Spleen (tissue), 11 donors: ENCODE measurements at regions not wholly inside any gene's neighbourhood (a gene's known extent, or its start where the extent isn't known, plus 50 kb on each side); places are given as distances from the start of the nearest gene placed in this dataset.

Experiments
- DNase-seq: peaks from one replicate; pipeline ENCODE4 v3.0.0-alpha.2; 2020
- H3K27ac ChIP-seq, 8 donors: fragments of 200-600 bp; sonication (generic) in 7 of 8; 1 replicate in 4 of 8; 2 replicates in 4 of 8; pipeline versions ENCODE4 v1.5.0 to v1.8.0; 2016 to 2021; ENCODE audit warnings: inconsistent platforms in 4 of 8, mild to moderate bottlenecking in 4 of 8, moderate library complexity in 1 of 8
- H3K27me3 ChIP-seq, 7 donors: fragments of 200-600 bp; sonication (generic) in 6 of 7; replicated peaks in 1 of 7; 1 replicate in 4 of 7; 2 replicates in 3 of 7; pipeline versions ENCODE4 v1.5.0 to v1.8.0; 2016 to 2021; ENCODE audit warnings: inconsistent platforms in 3 of 7, mild to moderate bottlenecking in 1 of 7
- H3K36me3 ChIP-seq, 6 donors: fragments of 200-600 bp; sonication (generic) in 5 of 6; 1 replicate in 4 of 6; 2 replicates in 2 of 6; pipeline versions ENCODE4 v1.5.0 to v1.8.0; 2016 to 2021; ENCODE audit warnings: inconsistent platforms in 2 of 6
- H3K4me1 ChIP-seq, 6 donors: fragments of 200-600 bp; sonication (generic) in 5 of 6; 1 replicate in 3 of 6; 2 replicates in 3 of 6; pipeline versions ENCODE4 v1.5.0 to v1.8.0; 2016 to 2021; ENCODE audit warnings: inconsistent platforms in 3 of 6
- H3K4me3 ChIP-seq, 8 donors: fragments of 200-600 bp; sonication (generic) in 7 of 8; 1 replicate in 4 of 8; 2 replicates in 4 of 8; pipeline versions ENCODE4 v1.5.0 to v1.8.0; 2016 to 2021; ENCODE audit warnings: inconsistent platforms in 4 of 8, mild to moderate bottlenecking in 4 of 8, moderate library complexity in 2 of 8
- H3K9me3 ChIP-seq, 8 donors: fragments of 200-600 bp; sonication (generic) in 7 of 8; 1 replicate in 4 of 8; 2 replicates in 4 of 8; pipeline versions ENCODE4 v1.5.0 to v1.8.0; 2016 to 2021; ENCODE audit warnings: inconsistent platforms in 4 of 8
- CTCF ChIP-seq, 11 experiments: fragments of 200-600 bp in 7 of 11; fragments of 450-650 bp in 4 of 11; sonication (generic) in 4 of 11; IDR thresholded peaks in 8 of 11; conservative IDR thresholded peaks in 3 of 11; 1 replicate in 7 of 11; 2 replicates in 4 of 11; pipeline versions ENCODE4 v1.4.0 to v1.8.0; 2016 to 2021; ENCODE audit warnings: antibody characterized with exemption in 11 of 11, inconsistent platforms in 4 of 11, mild to moderate bottlenecking in 1 of 11
- POLR2A ChIP-seq, 3 donors: fragments of 450-650 bp; IDR thresholded peaks; one replicate each; pipeline ENCODE4 v1.5.1; 2017; ENCODE audit warnings: antibody characterized with exemption in 3 of 3, mild to moderate bottlenecking in 1 of 3
- POLR2AphosphoS5 ChIP-seq, 3 donors: sonication (generic); formaldehyde crosslinking; IDR thresholded peaks; one replicate each; pipeline ENCODE4 v1.5.1; 2017; ENCODE audit warnings: antibody characterized with exemption in 3 of 3
- WGBS, 5 donors: extraction: QIAGEN DNeasy Blood & Tissue Kit in 3 of 5; methylation state at CpG; one replicate each; pipeline versions ENCODE4 v1.1.5 to v1.1.7; 2013 to 2018; 5-methylcytosine and 5-hydroxymethylcytosine counted together
- intact Hi-C: fragments of 100-400 bp; cut with DNase I; formaldehyde crosslinking; loops from one replicate; pipeline ENCODE4 v1.15.0; 2023; ENCODE audit warnings: low total_unique reads
- donor health status: healthy with polysubstance abuse.
- donor health status: DM: no; HTN: no; CAD: no; lungs with moderate emphysema.
- donor health status: DM: no; HTN: no; CAD: no.
- donor health status: Bipolar disorder and iron deficiency.
- donor health status: healthy.
- donor health status: DM: no; HTN: no; CAD: no.
- donor health status: DM: yes; HTN: yes; CAD: no.

DNA sequence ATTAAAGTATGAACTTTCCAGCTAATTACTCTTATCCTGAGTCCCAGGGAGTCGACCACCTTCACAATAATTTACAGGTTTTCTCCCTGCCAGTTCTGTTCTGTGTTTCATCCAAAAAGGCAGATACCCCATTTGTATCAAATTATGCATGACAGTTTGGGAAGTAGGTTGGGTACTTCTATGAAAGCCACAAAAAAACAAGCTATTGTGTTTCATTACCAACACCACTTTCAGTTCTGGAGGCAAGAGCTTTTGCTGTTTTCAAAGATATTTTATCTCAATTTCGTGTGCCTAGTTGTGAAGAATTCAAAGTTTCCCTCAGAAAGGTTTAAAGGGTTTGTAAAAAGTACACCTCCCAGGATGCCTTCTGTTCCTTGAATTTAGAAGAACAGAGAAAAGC, 557.4 kb downstream of the FLRT2 start:
- Histone ChIP-seq H3K27me3 (no peaks in the 10 kb centered on the region), H3K4me3 (no peak overlapping the region), H3K36me3 (no peaks in the 10 kb centered on the region), H3K9me3 (peaks cover 0 to 5% (median 0%) of the 10 kb centered on the region in 8 donors), H3K27ac (no peak overlapping the region), H3K4me1 (no peaks in the 10 kb centered on the region)
- DNase-seq = no peak
- intact Hi-C loops = no loop called here
- 7 to 19% (median 14%) methylated on average over 2 of the region's 2 CpGs for WGBS, 5 donors
- TF ChIP-seq CTCF (IDR thresholded peaks at IDR 0.05 in 8 of 11, conservative IDR thresholded peaks at IDR 0.05 in 3 of 11) (no peak), POLR2AphosphoS5 (IDR thresholded peaks at IDR 0.05) (no peak), POLR2A (IDR thresholded peaks at IDR 0.05) (no peak)

- TF ChIP-seq POLR2AphosphoS5 (IDR thresholded peaks at IDR 0.05) = no peak
- TF ChIP-seq POLR2A (IDR thresholded peaks at IDR 0.05) = no peak
- intact Hi-C loops = no loop called here
- Histone ChIP-seq H3K27me3 (no peaks in the 10 kb centered on the region), H3K27ac (no peak overlapping the region), H3K36me3 (no peaks in the 10 kb centered on the region), H3K4me3 (no peak overlapping the region), H3K4me1 (no peaks in the 10 kb centered on the region), H3K9me3 (peaks cover 0 to 9% (median 0%) of the 10 kb centered on the region in 8 donors)
- DNase-seq = no peak
- WGBS, 5 donors = 53 to 72% (median 63%) methylated on average over 1 of the region's 1 CpG
Measured at GRCh38 chr14:86086962-86087361, 557.0 kb downstream of the FLRT2 start.

DNA sequence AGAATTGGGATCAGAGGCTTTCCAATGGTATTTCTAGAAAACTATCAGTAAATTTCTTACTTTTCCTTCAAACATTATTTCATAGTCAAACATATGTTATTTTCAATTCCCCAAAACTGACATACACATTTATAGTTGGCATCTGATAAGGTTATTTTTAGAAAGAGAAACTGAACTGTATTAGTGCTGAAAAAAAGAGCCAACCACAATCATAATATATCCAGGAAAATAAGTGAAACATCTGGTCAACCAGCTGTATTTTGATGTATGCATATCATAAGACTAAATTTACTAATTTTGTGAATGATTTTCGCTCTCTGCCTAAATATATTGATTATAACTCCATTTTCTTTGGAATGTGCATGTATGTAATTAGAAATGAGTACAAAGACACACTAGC, 554.2 kb downstream of the FLRT2 start:
- H3K27ac ChIP-seq = no peak overlapping the region
- H3K27me3 ChIP-seq = no peaks in the 10 kb centered on the region
- no peak overlapping the region for H3K4me3 ChIP-seq
- no peak for DNase-seq
- TF ChIP-seq CTCF (IDR thresholded peaks at IDR 0.05 in 8 of 11, conservative IDR thresholded peaks at IDR 0.05 in 3 of 11) = no peak
- no peak for TF ChIP-seq POLR2A (IDR thresholded peaks at IDR 0.05)
- no peak for TF ChIP-seq POLR2AphosphoS5 (IDR thresholded peaks at IDR 0.05)
- peaks cover 0 to 13% (median 0%) of the 10 kb centered on the region in 8 donors for H3K9me3 ChIP-seq
- H3K4me1 ChIP-seq = no peaks in the 10 kb centered on the region
- peaks cover 0 to 5% (median 0%) of the 10 kb centered on the region in 6 donors for H3K36me3 ChIP-seq
- WGBS, 5 donors = 36 to 49% (median 40%) methylated on average over 1 of the region's 1 CpG
- intact Hi-C loops = no loop called here

DNA sequence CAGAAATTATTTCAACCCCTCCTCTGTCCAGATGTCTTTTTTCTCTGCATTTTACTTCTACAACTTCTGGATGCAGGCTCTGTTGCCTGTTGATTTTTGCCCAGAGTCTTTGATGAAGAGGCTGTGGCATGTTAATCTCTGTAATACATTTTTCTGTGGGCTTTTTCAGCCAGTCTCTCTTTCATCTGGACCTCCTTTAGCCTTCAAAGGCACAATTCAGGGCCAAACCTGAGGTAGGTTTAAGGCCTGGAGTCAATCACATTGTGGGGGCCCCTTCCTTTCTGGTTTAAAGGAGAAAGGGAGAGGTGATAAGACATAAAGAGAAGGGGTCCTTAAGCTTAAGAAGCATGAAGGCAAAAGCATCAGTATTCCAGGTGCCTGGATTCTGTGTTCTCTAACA, 553.7 kb downstream of the FLRT2 start:
- H3K27me3 ChIP-seq = no peaks in the 10 kb centered on the region
- DNase-seq = no peak
- intact Hi-C loops = no loop called here
- H3K4me3 ChIP-seq = no peak overlapping the region
- TF ChIP-seq POLR2AphosphoS5 (IDR thresholded peaks at IDR 0.05) (no peak), POLR2A (IDR thresholded peaks at IDR 0.05) (no peak), CTCF (IDR thresholded peaks at IDR 0.05 in 8 of 11, conservative IDR thresholded peaks at IDR 0.05 in 3 of 11) (no peak)
- no peak overlapping the region for H3K27ac ChIP-seq
- no peaks in the 10 kb centered on the region for H3K4me1 ChIP-seq
- H3K36me3 ChIP-seq = peaks cover 0 to 5% (median 0%) of the 10 kb centered on the region in 6 donors
- H3K9me3 ChIP-seq = peaks cover 0 to 13% (median 0%) of the 10 kb centered on the region in 8 donors
